ENCODE measurements at regions not wholly inside any gene's neighbourhood (a gene's known extent, or its start where the extent isn't known, plus 50 kb on each side); places are given as distances from the start of the nearest gene placed in this dataset.
A peak's percentile ranks its signal among the peaks of the same experiment; 100 is the strongest.

GRCh38 chr18:45231617-45232016 lies 383.7 kb upstream of the SLC14A2 start:
- no peak for DNase-seq

GRCh38 chr18:45232061-45232460 lies 383.2 kb upstream of the SLC14A2 start:
- DNase-seq: no peak

- DNase-seq: no peak
Observed at GRCh38 chr18:45236676-45237075, 378.6 kb upstream of the SLC14A2 start.

GRCh38 chr18:45237343-45238098 lies 377.8 kb upstream of the SLC14A2 start:
- no peak for DNase-seq

GRCh38 chr18:45241271-45241670 lies 374.0 kb upstream of the SLC14A2 start:
- DNase-seq: no peak

- no peak for DNase-seq
Observed at GRCh38 chr18:45241982-45242565, 373.2 kb upstream of the SLC14A2 start.

GRCh38 chr18:45243340-45244110 lies 371.8 kb upstream of the SLC14A2 start:
- no peak for DNase-seq

- DNase-seq: no peak
Observed at GRCh38 chr18:45245091-45245511, 370.2 kb upstream of the SLC14A2 start.

- peak; percentile 39 for DNase-seq
Observed at GRCh38 chr18:45248240-45248903, 366.9 kb upstream of the SLC14A2 start.

GRCh38 chr18:45249246-45249661 lies 366.0 kb upstream of the SLC14A2 start:
- DNase-seq: no peak

GRCh38 chr18:45250479-45250878 lies 364.8 kb upstream of the SLC14A2 start:
- no peak for DNase-seq

- no peak for DNase-seq
Observed at GRCh38 chr18:45251236-45251635, 364.0 kb upstream of the SLC14A2 start.

- no peak for DNase-seq
Observed at GRCh38 chr18:45252474-45252873, 362.8 kb upstream of the SLC14A2 start.

- DNase-seq: no peak
Observed at GRCh38 chr18:45253056-45253565, 362.2 kb upstream of the SLC14A2 start.

GRCh38 chr18:45253973-45254708 lies 361.1 kb upstream of the SLC14A2 start:
- DNase-seq: no peak

- DNase-seq: peak; percentile 78
Observed at GRCh38 chr18:45254709-45255082, 360.6 kb upstream of the SLC14A2 start.

- peak; percentile 48 for DNase-seq
Observed at GRCh38 chr18:45255197-45255890, 359.9 kb upstream of the SLC14A2 start.

- DNase-seq: no peak
Observed at GRCh38 chr18:45260125-45260524, 355.2 kb upstream of the SLC14A2 start.

GRCh38 chr18:45266023-45266422 lies 349.3 kb upstream of the SLC14A2 start:
- no peak for DNase-seq

- no peak for DNase-seq
Observed at GRCh38 chr18:45267622-45268021, 347.7 kb upstream of the SLC14A2 start.

- DNase-seq: no peak
Observed at GRCh38 chr18:45268583-45268982, 346.7 kb upstream of the SLC14A2 start.

GRCh38 chr18:45270289-45270771 lies 344.9 kb upstream of the SLC14A2 start:
- DNase-seq: no peak

Measured in left hindlimb (tissue), 1 donor.